Stimulated activated CD8-positive, alpha-beta memory T cell treated with anti-CD3 and anti-CD28 coated beads, Interleukin-15, amount 100 ng/mL, for 1 hour (primary cell): ENCODE measurements at regions not wholly inside any gene's neighbourhood (a gene's known extent, or its start where the extent isn't known, plus 50 kb on each side); places are given as distances from the start of the nearest gene placed in this dataset.

Experiments used
- DNase-seq: peaks from one replicate; pipeline ENCODE4 v3.0.0-alpha.2; 2020; ENCODE audit warnings: low read depth

DNA sequence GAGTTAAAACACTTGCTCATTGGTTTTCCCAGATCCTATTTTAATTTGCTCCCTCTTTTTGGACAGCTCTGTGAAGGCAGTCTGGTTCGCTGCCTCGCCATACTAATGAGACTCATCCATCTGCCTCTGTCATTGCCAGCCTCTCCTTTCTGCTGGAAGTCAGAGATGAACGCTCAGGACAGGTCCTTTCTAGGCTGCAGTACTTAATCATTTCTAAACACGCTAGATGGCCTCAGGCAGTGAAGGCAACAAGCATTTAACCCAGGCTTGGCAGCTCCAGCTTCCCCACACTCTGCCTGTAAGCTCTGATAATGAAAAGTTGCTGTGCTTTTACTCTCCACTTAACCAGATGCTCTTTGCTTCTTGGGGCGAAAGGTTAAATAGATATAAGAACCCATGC lies 286.7 kb upstream of the POU3F2 start:
- no peak for DNase-seq

DNA sequence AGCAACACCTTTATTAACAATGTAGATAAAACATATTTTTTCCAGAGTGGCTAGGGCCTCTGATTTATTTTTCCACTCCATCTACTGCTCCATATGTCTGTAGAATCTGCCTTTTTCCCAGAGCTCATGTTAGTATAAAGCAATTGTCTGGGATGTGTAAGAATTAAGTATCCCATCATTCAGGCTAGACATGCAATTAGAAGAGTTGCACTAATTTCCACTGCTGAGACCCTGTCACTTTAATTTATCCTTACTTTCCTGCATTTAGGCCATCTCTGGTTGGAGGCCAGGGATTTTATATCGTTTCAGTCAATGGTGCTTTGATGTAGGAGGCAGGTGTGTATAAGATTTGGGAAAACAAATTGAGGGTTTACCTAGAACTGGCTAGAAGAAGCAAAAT lies 286.1 kb upstream of the POU3F2 start:
- no peak for DNase-seq

DNA sequence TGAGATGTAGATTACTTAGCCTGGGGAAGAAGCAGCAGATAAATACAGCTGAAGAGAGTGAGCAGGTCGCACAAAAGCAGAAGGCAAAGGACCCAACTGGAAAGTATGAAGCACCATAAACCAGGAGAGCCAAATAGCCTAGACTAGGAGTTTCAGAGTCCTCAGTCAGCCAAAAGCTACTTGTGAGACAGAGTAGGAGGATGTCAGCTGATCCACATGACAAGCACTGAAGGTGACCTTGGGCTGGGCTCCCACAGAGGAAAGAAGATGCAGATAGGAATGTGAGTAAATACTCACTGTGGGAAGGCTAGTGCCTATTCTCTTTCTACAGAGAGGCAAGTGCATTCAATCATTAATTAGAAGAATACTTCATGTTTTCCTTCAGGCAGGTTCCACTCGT lies 274.0 kb upstream of the POU3F2 start:
- DNase-seq: no peak

DNA sequence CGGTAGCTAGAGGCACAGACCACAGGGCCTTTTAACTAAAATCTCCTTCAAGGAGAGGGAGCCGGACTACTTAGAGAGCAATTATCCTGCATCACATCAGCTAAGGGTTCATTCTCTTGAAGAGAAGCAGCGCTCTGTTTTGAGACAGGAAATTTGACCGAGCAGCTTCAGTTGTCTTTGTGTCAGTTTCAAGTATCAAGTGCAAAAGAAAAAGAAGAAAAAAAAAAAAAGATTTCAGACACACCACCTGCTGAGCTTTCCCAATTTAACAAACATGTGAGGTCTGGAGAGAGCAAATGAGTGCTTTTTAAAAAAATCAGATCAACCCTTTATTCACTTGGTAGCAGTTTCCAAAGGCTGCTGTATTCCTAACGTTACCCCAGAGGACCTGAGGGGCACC lies 273.5 kb upstream of the POU3F2 start:
- no peak for DNase-seq

DNA sequence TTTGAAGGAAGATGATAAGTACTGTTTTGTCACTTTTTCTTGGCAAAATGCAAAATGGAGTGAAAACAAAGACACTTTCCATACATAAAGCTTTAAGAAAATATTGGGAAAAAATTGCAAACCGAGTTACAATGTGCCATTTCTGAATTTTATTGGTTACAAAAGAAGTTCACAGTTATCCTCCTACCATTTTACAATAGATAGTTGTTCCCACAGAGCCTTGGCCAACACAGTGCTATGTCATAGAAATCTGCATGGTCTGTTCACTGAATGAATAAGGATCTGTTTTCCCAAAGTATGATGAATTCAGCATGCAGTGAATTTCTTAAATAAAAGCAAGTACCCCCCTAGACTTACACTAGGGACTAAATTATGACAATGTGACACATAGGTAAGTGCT lies 268.2 kb upstream of the POU3F2 start:
- DNase-seq: no peak

DNA sequence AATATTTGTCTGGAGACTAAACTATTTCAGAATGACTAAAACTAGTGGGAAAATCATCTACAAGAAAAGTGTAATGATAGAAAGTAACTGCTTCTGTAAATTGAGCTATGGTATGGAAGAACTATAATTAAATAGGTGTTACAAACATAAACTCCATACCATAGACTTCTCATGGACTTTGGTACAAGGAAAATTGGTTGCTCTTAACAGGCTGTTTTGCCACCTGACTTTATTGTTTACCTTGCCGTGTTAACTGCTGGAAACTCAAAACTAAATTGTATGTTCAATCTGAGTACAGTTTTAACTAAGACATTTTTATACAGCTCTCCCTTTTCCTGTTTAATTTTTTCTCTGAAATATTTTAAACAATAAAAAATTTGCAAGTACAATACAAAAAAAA lies 261.8 kb upstream of the POU3F2 start:
- no peak for DNase-seq

DNA sequence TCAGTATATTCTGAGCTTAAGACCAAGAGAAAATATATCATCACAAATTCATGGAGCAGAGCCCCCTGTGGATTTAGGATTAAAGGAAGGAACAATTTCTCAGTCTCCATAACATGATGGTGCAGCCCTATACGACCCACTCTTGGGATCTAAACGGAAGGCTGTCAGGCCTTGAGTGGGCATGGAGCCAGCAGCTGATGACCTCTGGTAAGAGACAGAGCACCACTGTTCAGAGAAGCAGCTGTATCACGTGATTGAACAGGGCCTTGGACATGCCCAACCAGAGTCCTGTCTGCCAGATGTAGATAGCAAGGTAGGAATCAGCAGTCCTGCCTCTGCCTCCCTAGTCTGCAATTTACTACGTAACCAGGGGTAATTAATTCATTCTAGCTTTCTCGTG lies 259.4 kb upstream of the POU3F2 start:
- DNase-seq: no peak

DNA sequence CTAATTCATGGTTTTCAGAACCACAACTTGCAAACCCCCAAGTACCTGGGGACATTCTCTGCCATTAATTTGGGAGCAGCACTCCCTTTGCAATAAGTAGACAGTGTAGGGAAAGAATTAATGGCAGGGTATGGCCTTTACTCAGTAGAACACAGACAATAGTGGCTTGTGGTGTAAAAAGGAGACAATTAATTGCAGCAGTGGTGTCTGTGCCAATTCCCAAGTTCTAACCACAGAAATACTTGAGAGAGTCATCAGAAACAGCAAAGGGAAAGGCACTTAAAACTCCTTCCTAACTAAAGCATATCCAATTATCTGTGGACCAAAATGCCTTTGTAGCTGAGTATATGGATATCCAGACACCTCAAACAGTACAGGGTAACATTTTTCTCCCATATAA lies 257.6 kb upstream of the POU3F2 start:
- no peak for DNase-seq

DNA sequence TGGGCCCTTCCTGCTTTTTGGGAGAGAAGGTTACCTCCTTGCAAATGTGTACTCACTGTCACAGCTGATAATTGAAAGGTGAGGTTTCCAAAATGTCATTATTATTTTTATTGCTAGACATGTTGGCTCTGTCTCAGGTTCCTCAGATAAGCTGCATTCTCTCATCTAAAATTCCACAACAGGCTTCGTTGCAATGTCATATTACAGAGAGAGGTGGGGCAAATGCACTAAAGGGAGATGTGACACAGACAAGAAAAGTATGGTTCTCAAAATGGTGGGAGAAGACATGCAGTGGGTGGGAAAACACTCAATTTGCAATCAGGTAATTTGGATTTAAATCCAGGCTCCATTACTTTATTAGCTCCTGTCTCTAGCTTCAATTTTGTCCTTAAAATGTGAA lies 256.4 kb upstream of the POU3F2 start:
- no peak for DNase-seq

DNA sequence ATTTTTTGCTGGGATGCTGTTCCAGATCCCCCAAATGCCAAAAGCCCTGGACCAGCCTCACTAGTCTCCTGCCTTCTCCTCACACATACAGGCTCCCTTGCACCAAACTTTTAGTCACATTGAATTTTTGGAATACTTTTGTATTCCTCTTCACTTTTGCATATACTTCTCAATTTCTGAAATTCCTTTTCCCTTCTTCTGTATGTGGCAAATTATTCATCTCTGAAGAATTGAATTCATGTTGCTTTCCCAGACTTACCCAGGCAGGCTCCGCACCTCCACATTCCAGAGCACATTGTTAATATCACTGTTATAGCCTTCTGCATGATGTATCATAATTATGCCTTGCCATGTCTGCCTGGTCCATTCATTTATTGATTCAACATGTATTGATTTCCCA lies 255.3 kb upstream of the POU3F2 start:
- DNase-seq: no peak

DNA sequence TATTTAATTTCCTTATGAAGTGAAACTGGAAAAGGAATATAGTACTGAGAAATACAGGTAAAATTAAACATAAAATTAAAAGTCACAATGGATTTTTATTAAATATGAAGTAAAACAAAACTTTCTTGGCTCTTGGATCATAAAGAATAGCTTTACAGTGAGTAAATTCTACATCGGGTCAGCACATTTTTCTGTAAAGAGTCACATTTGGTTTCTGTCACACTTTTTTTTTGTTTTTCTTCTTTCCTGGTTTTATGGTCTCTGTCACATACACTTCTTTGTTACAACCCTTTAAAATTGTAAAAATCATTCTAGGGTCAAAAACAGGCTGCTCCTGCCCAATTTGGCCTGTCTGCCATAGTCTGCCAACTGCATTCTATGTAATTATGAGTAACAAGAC lies 254.4 kb upstream of the POU3F2 start:
- no peak for DNase-seq

DNA sequence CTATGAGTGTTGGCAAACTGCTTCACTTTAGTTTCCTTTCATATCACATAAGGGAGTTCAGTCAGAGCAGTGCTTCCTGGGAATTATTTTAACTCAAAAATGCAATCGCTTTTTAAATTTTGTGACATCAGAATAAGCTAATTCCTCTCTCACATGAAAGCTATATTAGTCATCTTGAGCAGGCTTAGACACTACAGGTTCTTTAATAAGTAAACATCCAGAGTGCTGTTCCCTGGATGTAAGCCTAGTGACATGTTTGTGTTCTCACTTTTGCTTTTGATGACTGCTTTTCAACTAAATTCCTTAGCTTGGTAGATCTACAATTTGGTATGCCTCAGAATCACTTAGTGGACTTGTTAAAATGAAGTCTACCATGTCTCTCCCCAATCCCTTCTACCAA lies 252.7 kb upstream of the POU3F2 start:
- DNase-seq: no peak

DNA sequence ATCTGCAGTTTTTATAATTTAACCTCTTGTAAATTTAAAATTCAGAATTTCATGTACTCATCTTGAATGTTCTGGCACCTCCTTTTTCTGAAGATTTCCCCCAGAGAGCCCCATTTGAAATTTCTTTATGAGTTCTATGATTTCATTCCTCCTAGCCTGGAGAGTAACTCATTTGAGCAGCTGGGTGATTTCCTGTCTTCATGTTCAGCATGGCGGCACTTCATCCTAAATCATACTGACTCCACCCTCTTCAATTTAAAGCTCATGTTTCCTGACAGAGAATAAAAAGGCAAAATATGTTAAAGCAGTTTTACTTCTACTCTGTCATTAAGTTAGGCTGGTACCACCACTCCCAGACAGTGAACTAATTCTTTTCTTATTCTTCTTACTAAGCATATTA lies 250.9 kb upstream of the POU3F2 start:
- DNase-seq: no peak

DNA sequence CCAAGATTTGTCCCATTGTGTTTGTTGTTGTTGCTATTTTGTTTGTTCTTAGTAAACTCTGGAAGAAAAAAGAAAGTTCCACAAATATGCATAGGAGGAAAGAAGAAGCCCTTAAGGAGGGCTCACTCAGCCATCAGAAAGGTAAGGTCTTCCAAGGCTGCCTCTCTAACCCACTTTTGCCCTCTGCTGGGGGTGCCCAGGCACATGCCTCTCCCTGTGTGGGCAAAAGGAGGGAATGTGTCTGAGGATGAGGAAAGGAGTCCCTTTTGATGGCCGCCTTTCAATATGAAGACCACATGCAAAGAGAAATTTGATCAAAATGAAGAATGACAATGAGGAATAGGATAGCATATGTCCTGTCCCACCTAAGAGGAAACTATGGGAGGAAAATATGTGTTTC lies 248.2 kb upstream of the POU3F2 start:
- DNase-seq: no peak

DNA sequence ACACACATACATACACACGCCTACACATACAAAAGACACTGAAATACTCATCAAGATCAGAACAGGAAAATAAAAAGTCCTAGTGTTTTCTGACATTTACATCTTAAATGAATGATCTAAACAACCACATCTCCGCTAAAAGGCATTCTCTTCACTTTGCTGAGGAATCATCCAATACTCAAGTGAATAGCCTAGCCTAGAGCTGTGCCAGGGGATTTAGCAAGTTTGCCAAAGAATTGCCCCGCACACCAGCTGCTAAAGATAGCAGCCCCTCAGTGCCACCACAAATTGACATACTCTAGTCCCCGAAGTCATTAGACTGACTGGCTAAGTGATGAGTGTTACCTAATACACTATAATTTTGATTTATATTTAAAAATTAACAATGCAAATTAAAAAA lies 246.8 kb upstream of the POU3F2 start:
- no peak for DNase-seq

DNA sequence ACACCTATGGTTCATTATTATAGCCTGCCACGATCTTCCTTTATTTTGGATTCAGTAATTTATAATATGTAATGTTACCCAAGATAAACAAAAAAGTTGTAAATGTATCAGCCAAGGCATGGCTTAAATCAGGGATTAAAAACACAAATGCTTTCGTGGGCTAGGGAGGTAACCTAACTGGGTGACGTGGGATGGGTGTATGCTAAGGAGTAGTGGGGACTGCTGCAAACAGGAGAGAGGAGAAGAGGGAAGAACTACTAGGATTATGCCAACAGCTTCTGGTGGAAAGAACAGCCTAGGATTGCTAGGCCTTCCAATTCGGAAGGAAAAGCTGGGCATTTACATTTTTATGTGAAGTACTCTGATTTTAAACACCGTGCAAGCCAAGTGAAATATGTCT lies 244.8 kb upstream of the POU3F2 start:
- DNase-seq: no peak

DNA sequence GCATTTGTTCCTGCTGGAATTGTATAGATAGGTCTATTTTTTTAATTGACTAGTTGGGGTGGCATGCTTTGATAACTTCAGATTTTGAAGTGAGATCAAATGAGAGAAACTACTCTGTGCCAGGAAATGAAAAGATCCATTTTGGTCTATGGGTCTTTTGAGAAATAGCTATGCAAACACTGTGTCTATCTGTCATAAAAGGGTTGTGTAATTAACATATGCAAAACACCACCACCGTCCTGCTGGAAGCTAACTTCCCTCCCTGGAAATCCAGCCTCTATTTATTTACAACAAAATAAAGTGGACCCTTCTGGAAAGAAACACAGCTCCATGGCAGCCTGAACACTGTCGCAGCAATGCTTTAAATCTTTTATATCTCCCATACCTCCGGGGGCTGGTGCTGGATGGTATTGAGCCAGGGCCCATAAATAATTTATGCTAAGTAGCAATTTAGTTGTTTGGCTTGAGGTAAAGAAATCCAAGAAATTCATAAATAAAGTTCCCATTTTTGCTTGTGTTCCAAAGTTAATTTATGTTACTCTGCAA lies 244.2 kb upstream of the POU3F2 start:
- DNase-seq: no peak

DNA sequence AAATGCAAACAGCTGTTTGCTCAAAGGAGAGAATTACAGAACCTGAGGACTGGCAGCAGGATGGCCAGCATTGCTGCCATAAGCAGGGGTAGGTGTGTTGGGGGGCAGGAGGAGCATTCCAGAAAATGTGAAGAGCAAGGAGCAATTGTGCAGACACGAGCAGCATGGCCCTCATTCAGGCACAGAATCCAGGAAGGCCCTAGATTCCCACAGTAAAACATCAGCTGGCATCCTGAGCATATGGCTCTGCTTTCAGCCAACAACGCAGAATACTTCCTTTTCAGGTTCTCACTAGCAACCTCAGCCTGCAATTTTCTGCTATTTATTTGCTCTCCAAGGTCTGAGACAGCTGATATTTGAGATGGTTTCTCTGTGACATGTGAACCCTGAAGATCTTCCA lies 243.4 kb upstream of the POU3F2 start:
- no peak for DNase-seq

DNA sequence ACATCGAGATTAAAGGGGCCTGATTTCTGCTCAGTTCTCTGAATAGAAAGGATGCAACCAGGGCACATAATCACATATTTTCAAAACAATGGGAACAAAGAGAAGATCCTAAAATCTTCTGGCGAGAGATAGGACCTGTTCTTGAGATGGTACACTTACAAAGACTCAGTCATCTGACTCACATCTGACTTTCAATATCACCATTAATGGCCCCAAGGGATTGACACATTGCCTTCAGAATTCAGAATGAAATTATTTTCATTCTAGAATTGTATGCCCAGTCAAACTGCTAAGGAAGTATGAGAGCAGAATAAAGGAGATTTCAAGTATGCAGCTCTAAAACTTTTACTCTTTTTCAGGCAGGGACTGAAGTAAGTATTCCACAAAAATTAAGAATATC lies 240.7 kb upstream of the POU3F2 start:
- no peak for DNase-seq

DNA sequence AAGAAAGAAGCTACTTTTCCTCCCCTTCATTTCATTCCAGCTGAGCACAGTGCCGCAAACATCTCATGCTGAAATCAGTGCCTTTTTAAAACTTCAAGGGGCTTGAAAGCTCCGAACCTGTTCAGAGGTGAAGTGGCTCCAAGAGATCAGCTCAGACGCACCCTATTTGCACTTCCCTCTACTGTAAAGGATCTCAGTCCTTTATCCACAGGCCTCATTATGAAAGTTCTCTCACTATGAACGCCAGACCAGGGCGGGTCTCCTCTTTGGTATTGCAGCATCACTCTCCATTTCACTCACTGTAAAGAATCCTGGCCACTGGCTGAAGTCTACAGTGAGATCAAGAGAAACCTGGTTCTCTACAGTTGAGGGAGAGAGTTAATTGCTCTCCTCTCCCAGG lies 232.7 kb upstream of the POU3F2 start:
- DNase-seq: no peak

DNA sequence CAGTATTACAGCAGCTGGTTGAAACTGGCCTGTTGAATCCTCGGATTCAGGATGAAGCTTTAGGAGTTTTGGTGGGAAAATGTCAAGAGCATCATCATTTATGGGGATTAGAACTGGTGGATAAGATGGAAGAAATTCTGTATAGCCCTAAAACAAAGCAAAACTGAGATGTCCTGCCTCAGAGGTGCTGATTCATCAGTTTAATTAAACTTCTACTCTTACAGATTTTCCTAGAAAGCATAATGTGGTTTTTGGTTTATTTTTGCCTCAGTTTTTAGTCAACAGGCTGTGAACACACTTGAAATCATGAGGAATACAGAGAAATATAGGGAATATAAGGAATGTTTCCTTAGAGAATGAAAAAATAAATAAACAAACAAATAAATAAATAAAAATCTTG lies 228.7 kb upstream of the POU3F2 start:
- no peak for DNase-seq

DNA sequence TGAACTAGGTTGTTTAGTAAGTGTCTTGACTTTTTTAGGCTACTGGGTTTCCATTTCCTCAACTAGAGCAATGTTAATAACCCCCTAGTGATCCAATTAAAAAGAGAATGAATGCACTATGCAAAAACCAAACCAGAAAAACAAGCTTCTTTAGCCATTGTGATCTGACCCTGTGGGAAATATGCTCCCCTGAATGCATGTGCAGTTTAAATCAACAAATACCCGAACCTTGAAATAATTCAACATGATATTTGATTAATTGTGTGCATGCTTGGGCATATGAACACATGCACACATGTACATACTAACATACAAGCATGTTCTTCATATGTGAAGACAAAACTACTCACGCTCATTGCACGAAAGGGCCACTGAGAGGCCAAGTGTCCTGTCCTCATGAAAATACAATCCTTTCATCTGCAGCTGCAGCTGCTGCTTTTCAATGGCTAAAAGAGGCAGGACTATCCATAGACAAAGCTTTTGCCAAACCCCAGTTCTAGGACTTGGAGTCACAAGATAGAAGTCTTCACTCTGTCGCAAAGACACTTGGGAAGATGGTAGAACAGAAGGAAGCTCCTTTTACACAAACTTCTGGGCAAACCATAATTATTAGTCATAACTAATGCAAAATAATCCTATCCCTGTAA lies 207.1 kb upstream of the POU3F2 start:
- no peak for DNase-seq

DNA sequence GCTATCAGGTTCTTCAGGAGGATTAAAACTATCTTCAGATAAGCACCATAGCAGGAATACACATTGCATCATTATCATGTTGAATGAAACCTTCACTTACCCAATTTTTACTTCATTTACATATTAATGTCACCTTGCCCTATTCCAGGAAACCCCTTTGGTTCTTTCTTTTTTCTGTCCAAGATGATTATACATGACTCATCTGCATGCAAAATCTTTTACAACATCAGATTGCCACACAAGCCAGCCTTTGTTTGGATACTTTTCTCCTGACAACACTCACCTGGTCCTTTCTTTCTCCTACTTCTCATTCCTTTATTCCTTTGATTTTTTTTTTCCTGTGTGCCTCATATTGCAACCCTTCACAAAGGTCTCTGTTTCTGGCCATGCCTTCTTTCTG lies 200.5 kb upstream of the POU3F2 start:
- DNase-seq: no peak

DNA sequence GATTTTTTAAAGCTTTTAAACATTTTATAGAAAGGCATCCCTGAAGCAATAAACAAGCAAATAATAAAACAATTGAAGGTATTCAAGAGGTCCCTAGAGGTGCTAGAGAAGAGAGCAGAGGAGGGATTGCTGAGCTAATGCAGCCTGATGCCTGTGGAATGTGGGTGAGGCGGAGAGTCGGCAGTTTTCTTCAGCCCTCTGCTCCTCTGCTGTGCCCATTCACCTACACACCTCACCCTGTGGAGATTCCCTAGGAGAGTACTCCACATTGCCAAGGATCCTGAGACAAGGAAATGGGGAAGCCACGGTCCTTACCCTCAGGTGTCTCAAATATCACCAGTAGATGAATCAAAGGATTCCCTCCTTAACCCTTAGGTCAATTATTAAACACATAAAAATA lies 199.8 kb upstream of the POU3F2 start:
- no peak for DNase-seq

DNA sequence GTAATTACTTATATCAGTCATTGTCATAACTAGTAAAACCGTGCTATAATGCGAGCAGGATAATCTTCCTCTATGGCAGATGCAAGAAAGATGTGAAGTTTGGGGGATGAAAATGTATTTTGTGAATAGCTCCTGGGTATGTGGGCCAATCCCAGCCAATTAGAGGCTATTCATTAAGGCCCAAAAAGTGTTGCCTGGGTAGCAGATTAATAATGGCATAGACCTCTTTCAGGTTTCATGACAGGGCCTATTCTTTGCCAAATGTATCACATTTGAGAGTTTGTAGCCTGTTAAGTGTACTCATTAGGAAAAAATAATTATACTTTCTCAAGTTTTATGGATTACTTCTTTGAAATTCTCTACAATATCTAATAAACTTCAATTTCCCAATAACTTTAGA lies 199.2 kb upstream of the POU3F2 start:
- no peak for DNase-seq
